GM10266 (cell line): ENCODE measurements at regions not wholly inside any gene's neighbourhood (a gene's known extent, or its start where the extent isn't known, plus 50 kb on each side); places are given as distances from the start of the nearest gene placed in this dataset.

Experiments used
- DNase-seq: peaks from one replicate; pipeline ENCODE4 v3.0.0; 2012; ENCODE audit errors: extremely low spot score
- CTCF ChIP-seq: IDR thresholded peaks from 2 replicates; pipeline ENCODE4 v1.5.1; 2012; ENCODE audit warnings: mild to moderate bottlenecking, low read depth; ENCODE audit not compliant: control insufficient read depth, insufficient read depth; ENCODE audit errors: missing control alignments

- TF ChIP-seq CTCF = no peak
- no peak for DNase-seq
Observed at GRCh38 chr12:24073170-24073810, 123.8 kb upstream of the SOX5 start.

- TF ChIP-seq CTCF = no peak
- no peak for DNase-seq
Observed at GRCh38 chr12:24072302-24072701, 122.8 kb upstream of the SOX5 start.

GRCh38 chr12:24071842-24072241 is 122.4 kb upstream of the SOX5 start:
- no peak for DNase-seq
- TF ChIP-seq CTCF = no peak

- TF ChIP-seq CTCF = no peak
- no peak for DNase-seq
Observed at GRCh38 chr12:24069532-24070395, 120.3 kb upstream of the SOX5 start.

- no peak for TF ChIP-seq CTCF
- DNase-seq = no peak
Observed at GRCh38 chr12:24066865-24067264, 117.4 kb upstream of the SOX5 start.

- TF ChIP-seq CTCF = no peak
- no peak for DNase-seq
Observed at GRCh38 chr12:24066097-24066496, 116.6 kb upstream of the SOX5 start.
